Osteoblast (primary cell): ENCODE measurements at regions not wholly inside any gene's neighbourhood (a gene's known extent, or its start where the extent isn't known, plus 50 kb on each side); places are given as distances from the start of the nearest gene placed in this dataset.

ENCODE experiments used
- DNase-seq: peaks from one replicate; pipeline ENCODE4 v3.0.0; 2011; ENCODE audit warnings: low spot score, mixed read lengths; ENCODE audit not compliant: insufficient read length; ENCODE audit errors: missing footprints
- H2AFZ ChIP-seq: 2 replicates; pipeline ENCODE4 v1.6.0; 2011; ENCODE audit warnings: mild to moderate bottlenecking, low read length
- H3K27ac ChIP-seq: 2 replicates; pipeline ENCODE4 v1.5.1; 2011; ENCODE audit warnings: mild to moderate bottlenecking, low read depth, low read length, moderate library complexity
- H3K27me3 ChIP-seq: 2 replicates; pipeline ENCODE4 v1.6.0; 2012; ENCODE audit warnings: mild to moderate bottlenecking, control low read depth, inconsistent platforms, low read length, moderate library complexity; ENCODE audit not compliant: insufficient read depth
- H3K36me3 ChIP-seq: 2 replicates; pipeline ENCODE4 v1.5.1; 2011; ENCODE audit warnings: mild to moderate bottlenecking, low read length, control low read depth, moderate library complexity; ENCODE audit not compliant: insufficient read depth
- H3K4me1 ChIP-seq: 2 replicates; pipeline ENCODE4 v1.5.1; 2011; ENCODE audit warnings: mild to moderate bottlenecking, low read length, control low read depth, moderate library complexity; ENCODE audit not compliant: insufficient read depth
- H3K4me2 ChIP-seq: 2 replicates; pipeline ENCODE4 v1.6.0; 2011; ENCODE audit warnings: mild to moderate bottlenecking, low read length; ENCODE audit not compliant: insufficient read depth
- H3K4me3 ChIP-seq: fragments of 200-600 bp; sonication (generic); 3 replicates; pipeline ENCODE4 v1.5.1; 2012; ENCODE audit warnings: mild to moderate bottlenecking, low read length, inconsistent platforms; ENCODE audit not compliant: insufficient read depth
- H3K79me2 ChIP-seq: 2 replicates; pipeline ENCODE4 v1.6.0; 2012; ENCODE audit warnings: mild to moderate bottlenecking, low read length, control low read depth, inconsistent platforms; ENCODE audit not compliant: insufficient read depth
- H3K9me3 ChIP-seq: 2 replicates; pipeline ENCODE4 v1.5.1; 2011; ENCODE audit warnings: low read depth, low read length, control low read depth
- H4K20me1 ChIP-seq: 2 replicates; pipeline ENCODE4 v1.6.0; 2012; ENCODE audit warnings: mild to moderate bottlenecking, low read length, control low read depth; ENCODE audit not compliant: insufficient read depth
- CTCF ChIP-seq: IDR thresholded peaks from 2 replicates; pipeline ENCODE4 v1.5.1; 2011; ENCODE audit warnings: mild to moderate bottlenecking, low read depth, low read length, moderate library complexity; ENCODE audit errors: extremely low read depth

GRCh38 chr1:106889059-106889458 is 167.4 kb upstream of the PRMT6 start:
- Histone ChIP-seq H2AFZ (no peak overlapping the region), H3K36me3 (no peaks in the 10 kb centered on the region), H3K27me3 (no peaks in the 10 kb centered on the region), H4K20me1 (no peaks in the 10 kb centered on the region), H3K4me2 (no peak overlapping the region), H3K27ac (no peak overlapping the region), H3K4me3 (no peak overlapping the region), H3K4me1 (no peaks in the 10 kb centered on the region), H3K9me3 (no peaks in the 10 kb centered on the region), H3K79me2 (no peaks in the 10 kb centered on the region)
- DNase-seq = no peak
- no peak for TF ChIP-seq CTCF

- no peak overlapping the region for H3K27ac ChIP-seq
- H4K20me1 ChIP-seq = no peaks in the 10 kb centered on the region
- no peaks in the 10 kb centered on the region for H3K79me2 ChIP-seq
- H3K4me1 ChIP-seq = no peaks in the 10 kb centered on the region
- H3K36me3 ChIP-seq = no peaks in the 10 kb centered on the region
- no peak overlapping the region for H3K4me2 ChIP-seq
- TF ChIP-seq CTCF = no peak
- no peaks in the 10 kb centered on the region for H3K9me3 ChIP-seq
- H3K27me3 ChIP-seq = no peaks in the 10 kb centered on the region
- no peak overlapping the region for H3K4me3 ChIP-seq
- DNase-seq = no peak
- no peak overlapping the region for H2AFZ ChIP-seq
These were observed 166.9 kb upstream of the PRMT6 start for GRCh38 chr1:106889583-106889982.

GRCh38 chr1:106897976-106898375 is 158.5 kb upstream of the PRMT6 start:
- H4K20me1 ChIP-seq = no peaks in the 10 kb centered on the region
- no peaks in the 10 kb centered on the region for H3K36me3 ChIP-seq
- H3K9me3 ChIP-seq = no peaks in the 10 kb centered on the region
- H3K27me3 ChIP-seq = no peaks in the 10 kb centered on the region
- TF ChIP-seq CTCF = no peak
- H2AFZ ChIP-seq = no peak overlapping the region
- no peaks in the 10 kb centered on the region for H3K4me1 ChIP-seq
- H3K79me2 ChIP-seq = no peaks in the 10 kb centered on the region
- H3K4me3 ChIP-seq = no peak overlapping the region
- DNase-seq = no peak
- H3K27ac ChIP-seq = no peak overlapping the region
- H3K4me2 ChIP-seq = no peak overlapping the region

- Histone ChIP-seq H3K27ac (no peak overlapping the region), H3K9me3 (no peaks in the 10 kb centered on the region), H3K27me3 (no peaks in the 10 kb centered on the region), H3K4me2 (no peak overlapping the region), H3K36me3 (no peaks in the 10 kb centered on the region), H3K79me2 (no peaks in the 10 kb centered on the region), H3K4me3 (no peak overlapping the region), H3K4me1 (no peaks in the 10 kb centered on the region), H4K20me1 (no peaks in the 10 kb centered on the region), H2AFZ (no peak overlapping the region)
- no peak for TF ChIP-seq CTCF
- no peak for DNase-seq
These were observed 156.8 kb upstream of the PRMT6 start for GRCh38 chr1:106899644-106900043.
